NCI-H128 (cell line): ENCODE measurements at regions not wholly inside any gene's neighbourhood (a gene's known extent, or its start where the extent isn't known, plus 50 kb on each side); places are given as distances from the start of the nearest gene placed in this dataset.

ENCODE experiments used
- DNase-seq: peaks from one replicate; lab custom pipeline; 2025; ENCODE audit not compliant: unreplicated experiment; lab: John Stamatoyannopoulos, UW

- DNase-seq = no peak
These were observed 51.2 kb upstream of the HNF1B start for GRCh38 chr17:37796076-37796475.
